ENCODE measurements at regions not wholly inside any gene's neighbourhood (a gene's known extent, or its start where the extent isn't known, plus 50 kb on each side); places are given as distances from the start of the nearest gene placed in this dataset.

DNA sequence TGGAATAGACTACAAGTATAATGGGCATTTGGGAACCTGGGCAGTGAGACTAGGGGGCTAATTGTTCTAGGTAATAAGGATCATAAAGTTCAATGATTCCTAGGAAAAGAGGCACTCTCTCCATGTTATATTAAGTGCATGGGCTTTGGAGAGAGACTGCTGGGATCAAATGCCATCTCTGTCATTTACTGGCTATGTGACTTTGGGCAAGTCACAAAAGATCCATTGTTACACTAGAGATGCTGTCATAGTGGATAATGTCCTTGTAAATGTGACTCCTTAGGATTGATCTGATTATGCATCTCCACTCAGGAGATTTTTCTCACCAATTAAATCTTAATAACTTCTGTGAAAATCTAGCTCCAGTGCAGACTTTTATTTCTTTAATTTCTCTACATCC, 156.3 kb upstream of the CACNA2D1 start:
- no peak for TF ChIP-seq POLR2A (IDR thresholded peaks at IDR 0.05)
- TF ChIP-seq, protein P1, sequence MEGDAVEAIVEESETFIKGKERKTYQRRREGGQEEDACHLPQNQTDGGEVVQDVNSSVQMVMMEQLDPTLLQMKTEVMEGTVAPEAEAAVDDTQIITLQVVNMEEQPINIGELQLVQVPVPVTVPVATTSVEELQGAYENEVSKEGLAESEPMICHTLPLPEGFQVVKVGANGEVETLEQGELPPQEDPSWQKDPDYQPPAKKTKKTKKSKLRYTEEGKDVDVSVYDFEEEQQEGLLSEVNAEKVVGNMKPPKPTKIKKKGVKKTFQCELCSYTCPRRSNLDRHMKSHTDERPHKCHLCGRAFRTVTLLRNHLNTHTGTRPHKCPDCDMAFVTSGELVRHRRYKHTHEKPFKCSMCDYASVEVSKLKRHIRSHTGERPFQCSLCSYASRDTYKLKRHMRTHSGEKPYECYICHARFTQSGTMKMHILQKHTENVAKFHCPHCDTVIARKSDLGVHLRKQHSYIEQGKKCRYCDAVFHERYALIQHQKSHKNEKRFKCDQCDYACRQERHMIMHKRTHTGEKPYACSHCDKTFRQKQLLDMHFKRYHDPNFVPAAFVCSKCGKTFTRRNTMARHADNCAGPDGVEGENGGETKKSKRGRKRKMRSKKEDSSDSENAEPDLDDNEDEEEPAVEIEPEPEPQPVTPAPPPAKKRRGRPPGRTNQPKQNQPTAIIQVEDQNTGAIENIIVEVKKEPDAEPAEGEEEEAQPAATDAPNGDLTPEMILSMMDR (IDR thresholded peaks at IDR 0.05) = no peak

Measured in Peyer's patch (tissue), 4 donors.